Naive thymus-derived CD4-positive, alpha-beta T cell (primary cell): ENCODE measurements at regions not wholly inside any gene's neighbourhood (a gene's known extent, or its start where the extent isn't known, plus 50 kb on each side); places are given as distances from the start of the nearest gene placed in this dataset.

ENCODE experiments used
- ATAC-seq: fragments of 150-1000 bp; cut with Tn5 transposase; 2 replicates; pipeline ENCODE4 v1.10.0; 2021; ENCODE audit warnings: mild to moderate bottlenecking, moderate library complexity
- CTCF ChIA-PET: fragments of 350-600 bp; sonication (Branson Sonifier 250); formaldehyde crosslinking; loops from one replicate; lab custom pipeline; 2021; ENCODE audit warnings: antibody characterized with exemption; lab: Charles Lee
- POLR2A ChIA-PET: fragments of 350-600 bp; sonication (Branson Sonifier 250); formaldehyde crosslinking; loops from one replicate; lab custom pipeline; 2021; ENCODE audit warnings: antibody characterized with exemption, inconsistent platforms; lab: Charles Lee
- DNase-seq, 9 donors: peaks; one replicate each; pipeline versions ENCODE4 v3.0.0 to v3.0.0-alpha.2; 2020 to 2022; ENCODE audit warnings: mixed read lengths in 1 of 9
- H3K27ac ChIP-seq: one replicate; pipeline ENCODE4 v1.7.0; 2013; ENCODE audit warnings: mild to moderate bottlenecking, low read depth, low read length, moderate library complexity
- H3K27me3 ChIP-seq, 2 donors: one replicate each; pipeline ENCODE4 v1.7.0; 2013; ENCODE audit warnings: low read length in 2 of 2, mild to moderate bottlenecking in 2 of 2, moderate library complexity in 2 of 2; ENCODE audit not compliant: control insufficient read depth in 2 of 2, insufficient read depth in 2 of 2
- H3K36me3 ChIP-seq, 3 experiments: 1 replicate in 2 of 3; 2 replicates in 1 of 3; pipeline ENCODE4 v1.7.0; 2013; ENCODE audit warnings: low read length in 3 of 3, mild to moderate bottlenecking in 3 of 3, moderate library complexity in 1 of 3; ENCODE audit not compliant: insufficient read depth in 3 of 3, control insufficient read depth in 2 of 3
- H3K4me1 ChIP-seq, 2 donors: one replicate each; pipeline ENCODE4 v1.7.0; 2013; ENCODE audit warnings: low read length in 2 of 2, mild to moderate bottlenecking in 2 of 2, moderate library complexity in 1 of 2; ENCODE audit not compliant: control insufficient read depth in 2 of 2, insufficient read depth in 2 of 2
- H3K4me3 ChIP-seq: 2 replicates; pipeline ENCODE4 v1.7.0; 2013; ENCODE audit warnings: mild to moderate bottlenecking, low read length
- H3K9me3 ChIP-seq, 3 experiments: 1 replicate in 2 of 3; 2 replicates in 1 of 3; pipeline ENCODE4 v1.7.0; 2013; ENCODE audit warnings: low read length in 3 of 3; ENCODE audit not compliant: control insufficient read depth in 2 of 3
- H3K27ac Mint-ChIP-seq, 9 donors: one replicate each; pipeline ENCODE4 v1.8.0; 2020 to 2022; ENCODE audit warnings: mixed read lengths in 9 of 9, mild to moderate bottlenecking in 8 of 9, moderate library complexity in 5 of 9, inconsistent platforms in 2 of 9
- H3K27me3 Mint-ChIP-seq, 5 donors: one replicate each; pipeline ENCODE4 v1.8.0; 2021 to 2022; ENCODE audit warnings: mixed read lengths in 5 of 5, mild to moderate bottlenecking in 1 of 5
- H3K36me3 Mint-ChIP-seq, 5 donors: one replicate each; pipeline ENCODE4 v1.8.0; 2020 to 2022; ENCODE audit warnings: mixed read lengths in 5 of 5, mild to moderate bottlenecking in 3 of 5, inconsistent platforms in 1 of 5
- H3K4me1 Mint-ChIP-seq, 7 donors: one replicate each; pipeline ENCODE4 v1.8.0; 2020 to 2022; ENCODE audit warnings: mixed read lengths in 7 of 7, mild to moderate bottlenecking in 3 of 7, inconsistent platforms in 1 of 7
- H3K4me3 Mint-ChIP-seq, 10 donors: one replicate each; pipeline ENCODE4 v1.8.0; 2020 to 2022; ENCODE audit warnings: mild to moderate bottlenecking in 10 of 10, mixed read lengths in 10 of 10, moderate library complexity in 6 of 10, inconsistent platforms in 2 of 10
- H3K9me3 Mint-ChIP-seq, 11 donors: one replicate each; pipeline ENCODE4 v1.8.0; 2020 to 2022; ENCODE audit warnings: mixed read lengths in 11 of 11, mild to moderate bottlenecking in 4 of 11, inconsistent platforms in 1 of 11, moderate library complexity in 1 of 11
- intact Hi-C, 2 donors: fragments of 100-400 bp; cut with micrococcal nuclease; formaldehyde crosslinking; loops; one replicate each; pipeline ENCODE4 v1.15.1; 2023

DNA sequence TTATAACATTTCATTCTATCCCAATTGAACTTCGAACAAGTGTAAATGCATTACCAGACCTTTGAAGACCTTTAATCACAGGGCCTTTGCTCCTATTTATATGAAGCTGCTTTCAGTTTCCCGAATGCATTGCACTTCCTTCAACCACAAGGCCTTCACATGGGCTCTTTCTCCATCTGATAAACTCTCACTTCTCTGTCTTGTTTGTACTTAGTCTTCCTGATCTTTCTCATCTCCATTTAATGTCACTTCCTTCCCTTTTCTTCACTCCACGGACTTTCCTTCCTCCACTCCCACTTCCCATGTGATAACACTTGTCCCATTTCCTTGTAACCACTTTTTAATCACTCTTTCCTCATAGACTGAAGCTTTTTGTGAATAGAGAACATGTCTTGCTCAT lies 74.3 kb upstream of the TNC start:
- Histone ChIP-seq H3K36me3 (no peaks in the 10 kb centered on the region), H3K27ac (no peak overlapping the region), H3K4me3 (no peak overlapping the region), H3K9me3 (no peaks in the 10 kb centered on the region), H3K27me3 (no peaks in the 10 kb centered on the region), H3K4me1 (no peaks in the 10 kb centered on the region)
- no peak overlapping the region for H3K27ac Mint-ChIP-seq
- intact Hi-C loops = no loop called here
- POLR2A ChIA-PET = no interaction called here
- peaks cover 0 to 19% (median 6%) of the 10 kb centered on the region in 11 donors for H3K9me3 Mint-ChIP-seq
- ATAC-seq (no peak), DNase-seq (no peak)
- peaks cover 31 to 61% (median 40%) of the 10 kb centered on the region in 5 donors for H3K27me3 Mint-ChIP-seq
- peaks cover 0 to 4% (median 0%) of the 10 kb centered on the region in 5 donors for H3K36me3 Mint-ChIP-seq
- H3K4me3 Mint-ChIP-seq = no peak overlapping the region
- peaks cover 0 to 3% (median 0%) of the 10 kb centered on the region in 7 donors for H3K4me1 Mint-ChIP-seq
- CTCF ChIA-PET = no interaction called here

DNA sequence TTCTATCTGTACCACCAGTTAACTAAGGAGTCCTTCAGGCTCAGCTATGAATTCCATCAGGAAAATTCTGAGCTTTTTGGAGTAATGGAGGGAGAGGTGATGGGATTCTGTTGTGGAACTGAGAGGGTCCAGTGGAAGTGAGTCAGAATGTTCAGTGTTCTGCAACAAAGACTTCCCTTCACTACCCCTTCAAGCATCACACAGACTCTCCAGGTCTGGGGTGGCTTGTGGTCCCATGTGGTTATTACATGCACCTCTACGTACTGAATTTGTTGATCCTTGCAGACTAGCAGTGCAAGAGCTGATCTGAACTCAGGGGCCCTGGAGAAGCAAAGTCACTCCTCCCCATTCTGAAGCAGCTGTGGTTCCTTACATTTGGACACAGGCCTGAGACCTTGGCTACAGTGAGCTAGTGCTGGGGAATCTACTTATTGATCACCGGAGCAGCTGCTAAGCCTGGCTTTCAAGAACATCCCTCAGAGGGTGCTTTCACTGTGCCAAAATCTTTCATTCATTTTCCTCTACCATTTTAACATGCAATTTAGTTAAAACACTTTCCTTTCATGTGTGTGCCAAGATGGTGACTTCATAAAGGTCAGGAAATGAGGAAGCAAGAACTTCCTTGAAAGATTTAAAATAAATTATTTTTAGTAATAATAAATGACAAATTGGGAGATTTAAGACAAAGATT lies 75.0 kb upstream of the TNC start:
- no peak overlapping the region for H3K4me3 ChIP-seq
- ATAC-seq (no peak), DNase-seq (no peak)
- intact Hi-C loops = no loop called here
- H3K4me1 Mint-ChIP-seq = peaks cover 0 to 3% (median 0%) of the 10 kb centered on the region in 7 donors
- peaks cover 0 to 4% (median 0%) of the 10 kb centered on the region in 5 donors for H3K36me3 Mint-ChIP-seq
- no peak overlapping the region for H3K27ac ChIP-seq
- no peaks in the 10 kb centered on the region for H3K4me1 ChIP-seq
- CTCF ChIA-PET = no interaction called here
- POLR2A ChIA-PET = no interaction called here
- no peaks in the 10 kb centered on the region for H3K36me3 ChIP-seq
- no peak overlapping the region for H3K4me3 Mint-ChIP-seq
- H3K27me3 Mint-ChIP-seq = peaks cover 31 to 56% (median 40%) of the 10 kb centered on the region in 5 donors
- H3K9me3 ChIP-seq = no peaks in the 10 kb centered on the region
- H3K9me3 Mint-ChIP-seq = peaks cover 0 to 19% (median 6%) of the 10 kb centered on the region in 11 donors
- no peak overlapping the region for H3K27ac Mint-ChIP-seq
- no peaks in the 10 kb centered on the region for H3K27me3 ChIP-seq

DNA sequence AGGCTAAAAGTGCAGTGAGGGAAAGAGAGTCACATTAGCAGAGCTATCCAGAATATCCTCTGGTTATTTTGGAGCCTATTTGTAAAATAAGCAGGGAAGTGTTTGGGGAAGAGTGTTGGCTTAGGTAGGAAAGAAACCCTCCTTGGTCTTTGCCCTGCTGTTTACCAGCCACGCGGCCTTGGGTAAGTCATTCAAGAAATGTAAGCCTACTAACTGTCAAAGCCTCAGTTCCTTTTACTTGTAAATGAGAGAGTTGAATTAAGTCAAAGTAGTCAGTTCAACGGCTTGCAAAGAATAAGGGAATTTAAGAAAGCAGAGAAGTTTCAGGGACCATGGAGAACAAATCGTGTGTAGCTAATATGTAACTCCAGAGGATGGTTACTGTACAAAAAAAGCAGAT lies 75.8 kb upstream of the TNC start:
- Mint-ChIP-seq H3K36me3 (peaks cover 0 to 4% (median 0%) of the 10 kb centered on the region in 5 donors), H3K4me3 (no peak overlapping the region), H3K27me3 (peaks cover 27 to 49% (median 36%) of the 10 kb centered on the region in 5 donors), H3K4me1 (peaks cover 0 to 3% (median 0%) of the 10 kb centered on the region in 7 donors), H3K27ac (no peak overlapping the region), H3K9me3 (peaks cover 0 to 19% (median 6%) of the 10 kb centered on the region in 11 donors)
- Histone ChIP-seq H3K9me3 (no peaks in the 10 kb centered on the region), H3K4me1 (no peaks in the 10 kb centered on the region), H3K27me3 (no peaks in the 10 kb centered on the region), H3K4me3 (no peak overlapping the region), H3K36me3 (no peaks in the 10 kb centered on the region), H3K27ac (no peak overlapping the region)
- CTCF ChIA-PET = no interaction called here
- intact Hi-C loops = no loop called here
- no peak for DNase-seq
- no peak for ATAC-seq
- POLR2A ChIA-PET = no interaction called here

DNA sequence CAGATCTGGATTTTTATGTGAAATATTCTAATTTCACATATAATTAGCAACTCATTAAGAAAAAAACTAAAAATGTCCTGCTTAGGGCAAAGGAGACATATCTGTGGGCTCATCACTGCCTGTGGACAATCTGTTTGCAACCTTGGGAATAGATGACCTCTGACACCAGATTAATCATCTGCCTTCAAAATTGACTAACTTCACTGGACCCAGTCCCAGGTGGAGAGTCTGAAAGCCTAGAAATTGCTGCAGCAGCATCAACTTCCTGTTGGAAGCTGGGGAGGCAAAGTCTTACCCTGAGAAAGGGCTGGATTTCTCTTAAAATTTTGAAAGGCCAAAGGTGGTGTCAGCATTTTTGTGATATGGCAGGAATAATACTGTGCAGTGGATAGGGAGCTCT lies 76.3 kb upstream of the TNC start:
- Histone ChIP-seq H3K9me3 (no peaks in the 10 kb centered on the region), H3K4me3 (no peak overlapping the region), H3K27me3 (no peaks in the 10 kb centered on the region), H3K36me3 (no peaks in the 10 kb centered on the region), H3K4me1 (no peaks in the 10 kb centered on the region), H3K27ac (no peak overlapping the region)
- Mint-ChIP-seq H3K27me3 (peaks cover 31 to 50% (median 41%) of the 10 kb centered on the region in 5 donors), H3K4me1 (peaks cover 0 to 3% (median 0%) of the 10 kb centered on the region in 7 donors), H3K36me3 (peaks cover 0 to 4% (median 0%) of the 10 kb centered on the region in 5 donors), H3K27ac (no peak overlapping the region), H3K4me3 (no peak overlapping the region), H3K9me3 (peaks cover 0 to 19% (median 6%) of the 10 kb centered on the region in 11 donors)
- no peak for ATAC-seq
- ChIA-PET POLR2A (no interaction called here), CTCF (no interaction called here)
- DNase-seq = no peak
- intact Hi-C loops = no loop called here

DNA sequence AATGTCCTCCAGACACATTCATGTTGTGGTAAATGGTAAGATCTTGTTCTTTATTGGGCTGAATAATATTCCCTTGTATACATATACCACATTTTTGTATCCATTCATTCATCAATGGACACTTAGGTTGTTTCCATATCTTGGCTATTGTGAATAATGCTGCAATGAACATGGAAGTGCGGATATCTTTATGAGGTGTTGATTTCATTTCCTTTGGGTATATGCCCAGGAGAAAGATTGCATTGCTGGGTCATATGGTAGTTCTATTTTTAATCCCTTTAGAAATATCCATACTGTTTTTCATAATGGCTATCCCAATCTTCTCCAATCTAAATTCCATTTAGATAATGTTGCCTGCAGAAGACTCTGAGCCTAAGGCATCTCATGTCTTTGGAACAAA lies 78.0 kb upstream of the TNC start:
- Mint-ChIP-seq H3K27me3 (peaks cover 32 to 61% (median 43%) of the 10 kb centered on the region in 5 donors), H3K36me3 (peaks cover 0 to 3% (median 0%) of the 10 kb centered on the region in 5 donors), H3K9me3 (peaks cover 0 to 7% (median 3%) of the 10 kb centered on the region in 11 donors), H3K4me3 (no peak overlapping the region), H3K27ac (no peak overlapping the region), H3K4me1 (peaks cover 0 to 3% (median 0%) of the 10 kb centered on the region in 7 donors)
- ChIA-PET POLR2A (no interaction called here), CTCF (no interaction called here)
- H3K27ac ChIP-seq = no peak overlapping the region
- H3K9me3 ChIP-seq = no peaks in the 10 kb centered on the region
- no peaks in the 10 kb centered on the region for H3K27me3 ChIP-seq
- H3K4me1 ChIP-seq = no peaks in the 10 kb centered on the region
- intact Hi-C loops = no loop called here
- DNase-seq (no peak), ATAC-seq (no peak)
- H3K36me3 ChIP-seq = no peaks in the 10 kb centered on the region
- H3K4me3 ChIP-seq = no peak overlapping the region

DNA sequence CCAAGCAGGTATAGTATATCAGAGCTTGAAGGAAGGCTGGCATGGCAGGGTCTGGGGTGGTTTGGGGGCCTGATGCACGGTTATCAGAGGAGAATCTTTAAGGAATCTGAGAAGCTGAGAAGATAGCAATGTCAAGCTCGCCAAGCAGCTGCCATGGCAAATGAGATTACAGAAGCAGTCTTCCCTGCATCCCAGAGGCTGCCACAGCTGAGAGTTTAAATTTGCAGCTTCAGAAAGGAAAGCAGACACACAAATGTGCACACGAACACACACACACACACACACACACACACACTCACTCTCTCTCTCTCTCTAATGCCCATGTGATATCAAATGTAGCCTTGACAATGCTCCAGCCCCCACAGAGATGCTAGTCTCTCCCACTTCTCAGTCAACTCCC lies 79.0 kb upstream of the TNC start:
- peaks cover 33 to 66% (median 43%) of the 10 kb centered on the region in 5 donors for H3K27me3 Mint-ChIP-seq
- CTCF ChIA-PET = no interaction called here
- no peak for ATAC-seq

DNA sequence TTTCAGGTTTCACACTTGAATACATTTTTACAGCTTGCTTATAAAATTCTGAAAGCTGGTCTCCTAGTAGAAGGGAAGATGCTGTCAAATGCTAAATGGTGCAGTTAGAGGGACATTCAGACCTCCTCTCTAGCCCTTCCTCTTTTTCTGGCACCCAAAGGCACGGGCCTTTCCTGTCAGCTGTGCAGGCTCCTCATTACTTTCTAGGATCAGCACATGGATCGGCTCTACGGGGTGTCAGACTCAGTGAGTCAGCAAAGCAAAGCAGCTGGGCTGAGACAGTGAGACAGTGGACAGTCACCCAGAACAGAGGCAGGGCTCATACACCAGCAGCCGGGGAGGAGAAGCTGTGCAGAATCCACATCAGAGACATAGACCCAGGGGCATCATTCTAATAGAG lies 80.0 kb upstream of the TNC start:
- Histone ChIP-seq H3K4me1 (no peaks in the 10 kb centered on the region), H3K4me3 (no peak overlapping the region), H3K36me3 (no peaks in the 10 kb centered on the region), H3K9me3 (no peaks in the 10 kb centered on the region), H3K27me3 (no peaks in the 10 kb centered on the region), H3K27ac (no peak overlapping the region)
- ATAC-seq = no peak
- Mint-ChIP-seq H3K4me1 (no peaks in the 10 kb centered on the region), H3K36me3 (peaks cover 0 to 3% (median 0%) of the 10 kb centered on the region in 5 donors), H3K27me3 (peaks cover 29 to 63% (median 36%) of the 10 kb centered on the region in 5 donors), H3K27ac (no peak overlapping the region), H3K4me3 (no peak overlapping the region), H3K9me3 (peaks cover 0 to 5% (median 0%) of the 10 kb centered on the region in 11 donors)
- intact Hi-C loops = no loop called here
- DNase-seq = no peak
- CTCF ChIA-PET = no interaction called here
- POLR2A ChIA-PET = no interaction called here

More for the DNA sequence above, 79.0 kb upstream of the TNC start:
- Histone ChIP-seq H3K9me3 (no peaks in the 10 kb centered on the region), H3K36me3 (no peaks in the 10 kb centered on the region), H3K27me3 (no peaks in the 10 kb centered on the region), H3K4me1 (no peaks in the 10 kb centered on the region), H3K4me3 (no peak overlapping the region), H3K27ac (no peak overlapping the region)
- intact Hi-C loops = no loop called here
- no peak overlapping the region for H3K27ac Mint-ChIP-seq
- no peak overlapping the region for H3K4me3 Mint-ChIP-seq
- POLR2A ChIA-PET = no interaction called here
- H3K4me1 Mint-ChIP-seq = peaks cover 0 to 3% (median 0%) of the 10 kb centered on the region in 7 donors
- peaks cover 0 to 3% (median 0%) of the 10 kb centered on the region in 5 donors for H3K36me3 Mint-ChIP-seq
- DNase-seq = no peak
- H3K9me3 Mint-ChIP-seq = peaks cover 0 to 5% (median 0%) of the 10 kb centered on the region in 11 donors
